ENCODE measurements at regions not wholly inside any gene's neighbourhood (a gene's known extent, or its start where the extent isn't known, plus 50 kb on each side); places are given as distances from the start of the nearest gene placed in this dataset.
"Not testable (repeated sequence)": the region's sequence is repeated elsewhere in the genome, so short reads cannot be mapped to it uniquely, and the experiment has no call there.

- H3K4me3 ChIP-seq: no peak overlapping the region
- no peaks in the 10 kb centered on the region for H3K27me3 ChIP-seq (ENCODE audit: low read depth)
- no peak for DNase-seq (ENCODE audit: low spot score in 2 of 2)
- in situ Hi-C loops (cut with MboI; ENCODE audit: low sequenced_read_pairs): no loop called here
- H3K36me3 ChIP-seq (replicated peaks): no peaks in the 10 kb centered on the region
- no peaks in the 10 kb centered on the region for H3K9me3 ChIP-seq
- H3K4me1 ChIP-seq: no peaks in the 10 kb centered on the region
Observed at GRCh38 chr4:184896868-184897715, 71.3 kb upstream of the ACSL1 start.

- H3K4me3 ChIP-seq: no peak overlapping the region
- in situ Hi-C loops (cut with MboI; ENCODE audit: low sequenced_read_pairs): no loop called here
- DNase-seq (ENCODE audit: low spot score in 2 of 2): no peak
Observed at GRCh38 chr4:184897895-184898294, 72.1 kb upstream of the ACSL1 start.

GRCh38 chr4:184898793-184899192 is 73.0 kb upstream of the ACSL1 start:
- DNase-seq (ENCODE audit: low spot score in 2 of 2): no peak
- Histone ChIP-seq H3K4me3 (no peak overlapping the region), H3K27me3 (ENCODE audit: low read depth) (no peaks in the 10 kb centered on the region), H3K9me3 (no peaks in the 10 kb centered on the region), H3K36me3 (replicated peaks) (no peaks in the 10 kb centered on the region), H3K4me1 (no peaks in the 10 kb centered on the region)
- in situ Hi-C loops (cut with MboI; ENCODE audit: low sequenced_read_pairs): no loop called here

More at GRCh38 chr4:184897895-184898294, 72.1 kb upstream of the ACSL1 start:
- Histone ChIP-seq H3K27me3 (ENCODE audit: low read depth) (no peaks in the 10 kb centered on the region), H3K4me1 (no peaks in the 10 kb centered on the region), H3K9me3 (no peaks in the 10 kb centered on the region), H3K36me3 (replicated peaks) (no peaks in the 10 kb centered on the region)

GRCh38 chr4:184899261-184900134 is 73.7 kb upstream of the ACSL1 start:
- H3K4me1 ChIP-seq: no peaks in the 10 kb centered on the region
- H3K27me3 ChIP-seq (ENCODE audit: low read depth): no peaks in the 10 kb centered on the region
- H3K36me3 ChIP-seq (replicated peaks): no peaks in the 10 kb centered on the region
- in situ Hi-C loops (cut with MboI; ENCODE audit: low sequenced_read_pairs): no loop called here
- H3K4me3 ChIP-seq: no peak overlapping the region
- H3K9me3 ChIP-seq: no peaks in the 10 kb centered on the region
- no peak for DNase-seq (ENCODE audit: low spot score in 2 of 2)

GRCh38 chr4:184900184-184900583 is 74.4 kb upstream of the ACSL1 start:
- no peaks in the 10 kb centered on the region for H3K9me3 ChIP-seq
- DNase-seq (ENCODE audit: low spot score in 2 of 2): no peak
- H3K4me3 ChIP-seq: no peak overlapping the region
- no peaks in the 10 kb centered on the region for H3K4me1 ChIP-seq
- in situ Hi-C loops (cut with MboI; ENCODE audit: low sequenced_read_pairs): no loop called here
- no peaks in the 10 kb centered on the region for H3K36me3 ChIP-seq (replicated peaks)
- H3K27me3 ChIP-seq (ENCODE audit: low read depth): no peaks in the 10 kb centered on the region

DNA sequence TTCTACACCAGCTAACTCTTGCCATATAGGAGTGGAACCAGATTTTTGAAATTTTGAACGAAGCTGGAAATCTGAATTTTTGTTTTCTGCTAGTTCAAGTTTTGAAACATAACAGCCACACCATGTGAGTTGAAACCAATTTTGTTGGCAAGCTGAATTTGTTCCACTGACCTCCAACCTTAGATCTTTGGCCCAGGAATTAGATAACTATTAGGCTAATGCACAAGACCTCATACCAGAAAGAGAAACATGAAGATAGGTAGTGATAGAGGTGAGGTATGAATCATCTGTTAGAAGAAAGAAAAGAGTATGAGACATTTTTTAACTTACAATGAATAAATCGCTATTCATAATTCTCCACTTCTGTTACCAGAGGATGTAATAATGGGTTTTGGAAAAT is 76.8 kb upstream of the ACSL1 start:
- Histone ChIP-seq H3K4me3 (no peak overlapping the region), H3K27me3 (ENCODE audit: low read depth) (no peaks in the 10 kb centered on the region), H3K9me3 (no peaks in the 10 kb centered on the region), H3K4me1 (no peaks in the 10 kb centered on the region), H3K36me3 (replicated peaks) (no peaks in the 10 kb centered on the region)
- in situ Hi-C loops (cut with MboI; ENCODE audit: low sequenced_read_pairs): no loop called here
- DNase-seq (ENCODE audit: low spot score in 2 of 2): no peak

DNA sequence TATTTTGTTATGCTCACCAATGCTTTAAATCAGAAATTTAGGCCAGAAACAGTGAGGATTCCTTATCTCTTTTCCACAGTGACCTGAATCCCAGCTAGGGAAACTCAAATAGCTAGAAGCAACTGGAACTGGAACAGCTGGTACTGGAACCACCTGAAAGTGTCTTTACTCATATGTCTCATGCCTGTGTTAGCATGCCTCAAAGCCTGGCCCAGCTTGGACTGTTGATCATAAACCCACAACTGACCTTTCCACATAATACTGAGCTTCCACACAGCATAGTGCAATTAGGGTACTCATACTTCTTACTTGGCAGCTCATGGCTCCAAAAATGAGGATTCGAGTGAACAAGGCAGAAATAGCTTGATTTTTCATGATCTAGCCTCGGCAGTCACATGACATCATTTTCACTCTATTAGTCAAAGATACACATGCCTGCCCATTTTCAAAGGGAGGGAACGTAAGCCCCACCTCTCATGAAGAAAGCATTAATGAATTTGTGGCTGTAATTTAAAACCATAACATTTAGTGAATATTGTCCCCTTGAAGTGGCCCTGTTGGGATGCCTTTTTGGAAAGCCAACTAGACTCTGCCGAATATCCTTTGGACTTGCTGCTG is 80.8 kb upstream of the ACSL1 start:
- Histone ChIP-seq H3K36me3 (replicated peaks) (no peaks in the 10 kb centered on the region), H3K27me3 (ENCODE audit: low read depth) (no peaks in the 10 kb centered on the region), H3K9me3 (no peaks in the 10 kb centered on the region), H3K4me3 (no peak overlapping the region), H3K4me1 (no peaks in the 10 kb centered on the region)
- in situ Hi-C loops (cut with MboI; ENCODE audit: low sequenced_read_pairs): no loop called here
- DNase-seq (ENCODE audit: low spot score in 2 of 2): no peak

- H3K4me3 ChIP-seq: no peak overlapping the region
- no peaks in the 10 kb centered on the region for H3K27me3 ChIP-seq (ENCODE audit: low read depth)
- DNase-seq (ENCODE audit: low spot score in 2 of 2): no peak
- in situ Hi-C loops (cut with MboI; ENCODE audit: low sequenced_read_pairs): no loop called here
- H3K36me3 ChIP-seq (replicated peaks): no peaks in the 10 kb centered on the region
- no peaks in the 10 kb centered on the region for H3K4me1 ChIP-seq
- no peaks in the 10 kb centered on the region for H3K9me3 ChIP-seq
Observed at GRCh38 chr4:184907216-184907615, 81.4 kb upstream of the ACSL1 start.

GRCh38 chr4:184907810-184908209 is 82.0 kb upstream of the ACSL1 start:
- Histone ChIP-seq H3K4me1 (no peaks in the 10 kb centered on the region), H3K36me3 (replicated peaks) (no peaks in the 10 kb centered on the region), H3K4me3 (no peak overlapping the region), H3K9me3 (no peaks in the 10 kb centered on the region; the same call in 1 of the 2 replicates), H3K27me3 (ENCODE audit: low read depth) (no peaks in the 10 kb centered on the region)
- DNase-seq (ENCODE audit: low spot score in 2 of 2): no peak
- in situ Hi-C loops (cut with MboI; ENCODE audit: low sequenced_read_pairs): no loop called here

GRCh38 chr4:184911310-184911709 is 85.5 kb upstream of the ACSL1 start:
- Histone ChIP-seq H3K36me3 (replicated peaks) (no peaks in the 10 kb centered on the region), H3K9me3 (no peaks in the 10 kb centered on the region; the same call in 1 of the 2 replicates), H3K4me1 (no peaks in the 10 kb centered on the region), H3K27me3 (ENCODE audit: low read depth) (no peaks in the 10 kb centered on the region), H3K4me3 (no peak overlapping the region)
- in situ Hi-C loops (cut with MboI; ENCODE audit: low sequenced_read_pairs): no loop called here
- DNase-seq (ENCODE audit: low spot score in 2 of 2): no peak

GRCh38 chr4:184913356-184914143 is 87.8 kb upstream of the ACSL1 start:
- no peaks in the 10 kb centered on the region for H3K27me3 ChIP-seq (ENCODE audit: low read depth)
- H3K36me3 ChIP-seq (replicated peaks): no peaks in the 10 kb centered on the region
- H3K4me3 ChIP-seq: no peak overlapping the region
- no peak for DNase-seq (ENCODE audit: low spot score in 2 of 2)
- no peaks in the 10 kb centered on the region; the same call in 1 of the 2 replicates for H3K9me3 ChIP-seq
- no peaks in the 10 kb centered on the region for H3K4me1 ChIP-seq
- in situ Hi-C loops (cut with MboI; ENCODE audit: low sequenced_read_pairs): no loop called here

DNA sequence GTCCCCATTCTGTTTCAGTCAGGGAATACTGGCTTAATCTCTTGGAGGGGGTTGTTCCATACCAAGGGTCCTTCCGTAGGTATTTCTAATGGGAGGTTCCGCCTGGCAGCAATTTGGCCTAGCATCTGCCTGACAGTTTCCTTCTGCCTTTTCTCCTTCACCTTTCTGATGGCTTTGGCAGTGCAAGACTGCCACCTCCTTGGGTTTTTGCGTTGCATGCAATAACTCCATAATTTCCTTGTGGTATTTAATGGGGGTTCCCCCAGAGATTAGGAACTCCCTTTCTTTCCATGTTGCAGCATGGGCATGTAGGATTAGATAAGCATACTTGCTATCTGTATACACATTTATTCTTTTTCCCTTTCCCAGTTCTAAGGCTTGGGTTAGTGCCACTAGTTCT is 93.0 kb upstream of the ACSL1 start:
- H3K27me3 ChIP-seq (ENCODE audit: low read depth); H3K9me3 ChIP-seq; H3K4me3 ChIP-seq; DNase-seq (ENCODE audit: low spot score in 2 of 2); in situ Hi-C loops (cut with MboI; ENCODE audit: low sequenced_read_pairs); H3K36me3 ChIP-seq (replicated peaks); H3K4me1 ChIP-seq: not testable (repeated sequence)

- in situ Hi-C loops (cut with MboI; ENCODE audit: low sequenced_read_pairs): no loop called here
- no peak overlapping the region for H3K4me3 ChIP-seq
- no peaks in the 10 kb centered on the region for H3K4me1 ChIP-seq
Observed at GRCh38 chr4:184921456-184921855, 95.7 kb upstream of the ACSL1 start.

More at GRCh38 chr4:184921456-184921855, 95.7 kb upstream of the ACSL1 start:
- no peaks in the 10 kb centered on the region for H3K36me3 ChIP-seq (replicated peaks)
- H3K27me3 ChIP-seq (ENCODE audit: low read depth): no peaks in the 10 kb centered on the region
- no peaks in the 10 kb centered on the region for H3K9me3 ChIP-seq
- no peak for DNase-seq (ENCODE audit: low spot score in 2 of 2)

Measured in HAP-1 (cell line).